Activated T-helper 1 cell treated with anti-CD3 and anti-CD28 coated beads, Interleukin-12 subunit alpha, Interleukin-12 subunit beta, Interleukin-2, Interleukin-4 antibody, amounts not matched to agents 30 ng/mL and 10 ng/mL and 1 ng/mL, durations not matched to agents 14 hours and 24 hours and 36 hours (primary cell): ENCODE measurements at regions not wholly inside any gene's neighbourhood (a gene's known extent, or its start where the extent isn't known, plus 50 kb on each side); places are given as distances from the start of the nearest gene placed in this dataset.

ENCODE experiments used
- DNase-seq: peaks from one replicate; pipeline ENCODE4 v3.0.0; 2021; ENCODE audit warnings: low spot score
- H3K27ac Mint-ChIP-seq: one replicate; pipeline ENCODE4 v1.8.0; 2021; ENCODE audit warnings: mild to moderate bottlenecking, mixed read lengths
- H3K27me3 Mint-ChIP-seq: one replicate; pipeline ENCODE4 v1.8.0; 2022; ENCODE audit warnings: mild to moderate bottlenecking, moderate library complexity, mixed read lengths; ENCODE audit not compliant: insufficient read depth
- H3K36me3 Mint-ChIP-seq: one replicate; pipeline ENCODE4 v1.8.0; 2021; ENCODE audit warnings: low read depth, mixed read lengths
- H3K4me1 Mint-ChIP-seq: one replicate; pipeline ENCODE4 v1.8.0; 2021; ENCODE audit warnings: low read depth, mixed read lengths
- H3K4me3 Mint-ChIP-seq: one replicate; pipeline ENCODE4 v1.8.0; 2021; ENCODE audit warnings: mild to moderate bottlenecking, moderate library complexity, mixed read lengths
- H3K9me3 Mint-ChIP-seq: one replicate; pipeline ENCODE4 v1.8.0; 2021; ENCODE audit warnings: mixed read lengths
- intact Hi-C: fragments of 100-400 bp; cut with micrococcal nuclease; formaldehyde crosslinking; loops from one replicate; pipeline ENCODE4 v1.15.1; 2024

DNA sequence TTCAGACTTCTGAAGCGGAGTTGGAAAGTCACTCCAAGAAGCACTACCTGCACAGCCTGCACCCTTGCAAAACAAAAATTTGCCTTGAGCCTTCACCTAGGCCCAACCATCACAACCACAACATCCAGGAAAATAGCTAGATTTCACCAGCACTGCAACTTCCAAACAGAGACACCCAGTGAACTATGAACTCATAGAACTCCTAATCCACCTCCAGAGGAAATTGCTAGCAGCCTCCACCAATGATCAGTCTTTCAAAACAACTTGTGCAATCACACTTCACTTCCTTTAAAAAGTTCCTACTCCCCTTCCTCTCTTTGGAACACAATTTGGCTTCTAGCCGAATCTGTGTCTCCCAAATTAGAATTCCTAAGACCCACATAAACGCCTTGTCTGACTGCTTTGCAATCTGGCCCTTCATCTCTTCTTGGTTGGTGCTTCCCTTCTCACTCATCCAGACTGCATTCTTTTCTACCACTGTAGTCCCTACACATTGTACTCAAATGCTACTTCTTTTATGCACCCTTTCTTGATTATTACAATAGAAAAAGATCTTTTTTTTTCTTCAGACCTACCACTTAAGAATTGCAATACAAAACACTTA, 489.2 kb upstream of the ARGLU1 start:
- intact Hi-C loops, result no loop called here
- no peak for DNase-seq
- no peak overlapping the region for H3K27ac Mint-ChIP-seq
- H3K27me3 Mint-ChIP-seq, result no peaks in the 10 kb centered on the region
- no peaks in the 10 kb centered on the region for H3K36me3 Mint-ChIP-seq
- no peak overlapping the region for H3K4me3 Mint-ChIP-seq
- H3K4me1 Mint-ChIP-seq, result no peaks in the 10 kb centered on the region
- peaks cover 12% of the 10 kb centered on the region for H3K9me3 Mint-ChIP-seq

DNA sequence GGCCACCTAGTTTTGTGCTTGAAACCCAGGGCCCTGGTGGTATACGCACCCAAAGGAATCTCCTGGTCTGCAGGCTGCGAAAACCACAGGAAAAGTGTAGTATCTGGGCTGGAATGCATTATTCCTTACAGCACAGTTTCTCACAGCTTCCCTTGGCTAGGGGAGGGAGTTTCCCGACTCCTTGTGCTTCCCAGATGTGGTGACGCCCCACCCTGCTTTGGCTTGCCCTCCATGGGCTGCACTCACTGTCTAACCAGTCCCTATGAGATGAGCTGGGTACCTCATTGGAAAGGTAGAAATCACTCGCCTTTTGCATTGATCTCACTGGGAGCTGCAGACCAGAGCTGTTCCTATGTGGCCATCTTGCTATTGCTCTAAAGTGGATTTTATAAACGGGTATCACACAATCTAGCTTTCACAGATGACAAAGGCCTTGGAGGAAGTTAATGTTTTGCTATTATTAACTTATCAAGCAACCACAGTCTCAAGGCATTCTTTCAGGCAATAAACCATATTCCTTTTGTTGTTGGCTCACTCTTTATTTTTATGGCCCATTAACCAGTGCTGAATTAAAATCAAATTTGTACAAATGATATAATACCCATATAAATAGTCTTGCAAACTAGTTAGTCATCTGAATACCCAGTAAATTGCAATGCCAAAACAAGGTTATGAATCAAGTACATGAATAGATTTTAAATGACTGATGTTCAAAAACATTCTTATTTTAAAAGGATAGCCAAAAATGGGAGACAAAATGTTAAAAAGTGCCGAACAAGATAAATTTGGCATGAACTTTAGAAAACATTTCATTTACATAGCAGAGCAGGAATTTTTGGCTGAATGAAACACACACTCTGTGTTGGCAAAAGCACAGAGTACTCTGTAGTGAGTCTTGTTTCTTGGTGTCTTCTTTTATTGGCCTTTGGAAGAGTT, 475.4 kb upstream of the ARGLU1 start:
- DNase-seq, result no peak
- Mint-ChIP-seq H3K4me3 (no peak overlapping the region), H3K27ac (no peak overlapping the region), H3K36me3 (no peaks in the 10 kb centered on the region), H3K27me3 (no peaks in the 10 kb centered on the region), H3K9me3 (peaks cover 10% of the 10 kb centered on the region), H3K4me1 (no peaks in the 10 kb centered on the region)
- intact Hi-C loops, result no loop called here

DNA sequence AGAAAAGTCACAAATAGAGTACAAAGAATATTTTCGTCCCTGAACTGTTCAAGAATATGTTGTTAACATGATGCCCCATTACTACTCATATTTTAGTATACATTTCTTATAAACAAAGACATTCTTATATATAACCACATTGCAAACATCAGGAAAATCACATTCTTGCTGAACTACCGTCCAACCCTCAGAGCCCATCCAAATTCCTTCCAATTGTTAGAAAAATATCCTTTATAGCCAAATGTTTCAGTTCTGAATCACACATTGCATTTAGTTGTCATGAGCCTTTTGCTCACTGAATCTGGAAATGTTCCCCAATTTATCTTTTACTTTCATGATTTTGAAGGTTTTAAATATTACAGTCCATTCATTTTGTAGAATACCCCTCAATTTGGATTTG, 467.8 kb upstream of the ARGLU1 start:
- H3K9me3 Mint-ChIP-seq, result peaks cover 7% of the 10 kb centered on the region
- no peak overlapping the region for H3K27ac Mint-ChIP-seq
- no peaks in the 10 kb centered on the region for H3K27me3 Mint-ChIP-seq
- H3K4me3 Mint-ChIP-seq, result no peak overlapping the region
- H3K36me3 Mint-ChIP-seq, result no peaks in the 10 kb centered on the region
- intact Hi-C loops, result no loop called here
- no peak for DNase-seq
- no peaks in the 10 kb centered on the region for H3K4me1 Mint-ChIP-seq

DNA sequence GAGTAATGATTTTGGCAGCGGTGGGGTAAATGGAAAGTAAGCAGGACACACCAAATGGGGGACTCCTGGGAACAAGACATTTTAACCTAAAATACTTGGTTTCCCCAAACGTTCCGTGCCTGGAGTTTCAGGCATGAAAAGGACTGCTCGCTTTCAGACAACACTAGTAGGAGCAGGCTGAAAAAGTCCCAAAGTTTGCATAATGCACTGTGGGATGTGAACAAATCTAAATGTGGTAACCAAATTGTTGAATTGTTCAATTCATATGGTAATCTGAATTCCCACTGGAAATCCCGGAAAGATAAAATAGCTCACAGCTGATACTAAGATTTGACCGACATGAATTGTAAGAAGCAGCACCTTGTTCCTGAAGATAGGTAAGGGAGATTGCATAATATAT, 467.2 kb upstream of the ARGLU1 start:
- H3K4me1 Mint-ChIP-seq, result no peaks in the 10 kb centered on the region
- H3K27me3 Mint-ChIP-seq, result no peaks in the 10 kb centered on the region
- H3K36me3 Mint-ChIP-seq, result no peaks in the 10 kb centered on the region
- peaks cover 3% of the 10 kb centered on the region for H3K9me3 Mint-ChIP-seq
- H3K27ac Mint-ChIP-seq, result no peak overlapping the region
- intact Hi-C loops, result no loop called here
- DNase-seq, result no peak
- H3K4me3 Mint-ChIP-seq, result no peak overlapping the region

DNA sequence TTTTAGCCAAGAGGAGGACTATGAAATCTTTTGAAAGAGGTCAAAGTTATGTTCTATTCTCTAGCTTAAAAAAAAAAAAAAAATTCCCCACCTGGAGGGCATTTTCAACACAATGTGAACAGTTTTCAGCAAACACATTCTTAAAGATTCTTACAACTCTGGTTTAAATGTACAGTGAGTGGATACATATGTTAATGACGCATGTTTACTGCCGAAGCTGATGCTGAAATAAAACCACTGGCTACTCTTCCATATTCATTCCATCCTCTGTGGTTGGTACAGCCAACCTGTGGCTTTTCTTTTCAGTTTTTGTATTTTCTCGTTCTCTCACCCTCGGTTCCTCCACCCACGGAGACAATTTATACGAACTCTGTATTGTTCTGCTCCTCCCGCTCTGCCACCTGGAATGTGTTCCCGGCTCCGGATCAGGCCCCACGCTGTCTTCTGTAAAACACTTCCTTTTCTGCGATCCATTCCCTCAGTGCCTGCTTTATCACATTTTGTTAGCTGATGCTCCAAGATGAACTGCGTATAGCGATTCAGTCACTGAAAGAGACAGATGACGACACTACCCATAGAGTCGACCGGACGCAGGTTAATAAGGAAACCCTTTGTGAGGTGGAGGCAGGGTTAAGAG, 466.4 kb upstream of the ARGLU1 start:
- H3K27ac Mint-ChIP-seq, result no peak overlapping the region
- no peaks in the 10 kb centered on the region for H3K36me3 Mint-ChIP-seq
- no peaks in the 10 kb centered on the region for H3K27me3 Mint-ChIP-seq
- H3K4me1 Mint-ChIP-seq, result no peaks in the 10 kb centered on the region
- no peak overlapping the region for H3K4me3 Mint-ChIP-seq
- no peak for DNase-seq
- H3K9me3 Mint-ChIP-seq, result peaks cover 3% of the 10 kb centered on the region
- intact Hi-C loops, result no loop called here

GRCh38 chr13:107031716-107032115, 463.8 kb upstream of the ARGLU1 start:
- Mint-ChIP-seq H3K4me3 (no peak overlapping the region), H3K27me3 (no peaks in the 10 kb centered on the region), H3K4me1 (no peaks in the 10 kb centered on the region), H3K36me3 (no peaks in the 10 kb centered on the region), H3K9me3 (peaks cover 3% of the 10 kb centered on the region), H3K27ac (no peak overlapping the region)
- DNase-seq, result no peak
- intact Hi-C loops, result no loop called here

- Mint-ChIP-seq H3K36me3 (no peaks in the 10 kb centered on the region), H3K4me1 (no peaks in the 10 kb centered on the region), H3K27ac (no peak overlapping the region), H3K27me3 (no peaks in the 10 kb centered on the region), H3K4me3 (no peak overlapping the region), H3K9me3 (peaks cover 6% of the 10 kb centered on the region)
- intact Hi-C loops, result loop anchor here (10.0 kb wide), 1 partner anchor 1924 kb away; no protein-coding TSS in a partner anchor
- DNase-seq, result no peak
Observed at GRCh38 chr13:107028751-107029150, 460.8 kb upstream of the ARGLU1 start.

- Mint-ChIP-seq H3K27ac (no peak overlapping the region), H3K4me1 (no peaks in the 10 kb centered on the region), H3K9me3 (peaks cover 6% of the 10 kb centered on the region), H3K4me3 (no peak overlapping the region), H3K27me3 (no peaks in the 10 kb centered on the region), H3K36me3 (no peaks in the 10 kb centered on the region)
- intact Hi-C loops, result loop anchor here (10.0 kb wide), 1 partner anchor 1921 kb away; no protein-coding TSS in a partner anchor
- no peak for DNase-seq
Observed at GRCh38 chr13:107025991-107026390, 458.1 kb upstream of the ARGLU1 start.

GRCh38 chr13:107023335-107023734, 455.4 kb upstream of the ARGLU1 start:
- Mint-ChIP-seq H3K27ac (no peak overlapping the region), H3K9me3 (peaks cover 6% of the 10 kb centered on the region), H3K36me3 (no peaks in the 10 kb centered on the region), H3K27me3 (no peaks in the 10 kb centered on the region), H3K4me3 (no peak overlapping the region), H3K4me1 (no peaks in the 10 kb centered on the region)
- no peak for DNase-seq
- intact Hi-C loops, result loop anchor here (10.0 kb wide), 1 partner anchor 1919 kb away; no protein-coding TSS in a partner anchor

GRCh38 chr13:107020393-107020792, 452.5 kb upstream of the ARGLU1 start:
- Mint-ChIP-seq H3K9me3 (peaks cover 9% of the 10 kb centered on the region), H3K36me3 (no peaks in the 10 kb centered on the region), H3K4me3 (no peak overlapping the region), H3K27me3 (no peaks in the 10 kb centered on the region), H3K27ac (no peak overlapping the region), H3K4me1 (no peaks in the 10 kb centered on the region)
- no peak for DNase-seq
- intact Hi-C loops, result loop anchor here (10.0 kb wide), 1 partner anchor 1916 kb away; no protein-coding TSS in a partner anchor

DNA sequence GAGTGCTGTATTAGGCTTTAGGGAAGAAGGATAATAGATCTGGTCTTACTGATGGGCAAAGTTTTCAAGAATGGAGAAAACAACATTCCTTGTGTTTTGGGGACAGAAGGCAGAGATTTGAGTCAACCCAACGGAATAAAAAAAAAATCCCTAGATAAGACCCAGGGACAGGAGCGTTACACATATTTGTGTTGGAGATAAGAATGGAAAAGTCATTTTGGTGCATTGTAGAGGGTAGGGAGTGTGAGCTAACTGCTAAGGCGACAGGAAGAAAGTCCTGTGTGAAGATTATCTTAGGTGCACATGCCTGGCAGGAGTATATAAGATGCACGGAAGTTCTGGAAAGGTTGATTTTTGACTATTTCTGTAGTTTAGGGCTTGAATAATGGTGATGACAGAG, 450.3 kb upstream of the ARGLU1 start:
- Mint-ChIP-seq H3K27me3 (no peaks in the 10 kb centered on the region), H3K4me3 (no peak overlapping the region), H3K4me1 (no peaks in the 10 kb centered on the region), H3K27ac (no peak overlapping the region), H3K36me3 (no peaks in the 10 kb centered on the region), H3K9me3 (peaks cover 3% of the 10 kb centered on the region)
- intact Hi-C loops, result no loop called here
- DNase-seq, result no peak

GRCh38 chr13:107006661-107007060, 438.7 kb upstream of the ARGLU1 start:
- DNase-seq, result no peak
- H3K4me1 Mint-ChIP-seq, result no peaks in the 10 kb centered on the region
- intact Hi-C loops, result no loop called here
- H3K27ac Mint-ChIP-seq, result no peak overlapping the region
- no peaks in the 10 kb centered on the region for H3K9me3 Mint-ChIP-seq
- no peaks in the 10 kb centered on the region for H3K27me3 Mint-ChIP-seq
- H3K4me3 Mint-ChIP-seq, result no peak overlapping the region
- no peaks in the 10 kb centered on the region for H3K36me3 Mint-ChIP-seq

DNA sequence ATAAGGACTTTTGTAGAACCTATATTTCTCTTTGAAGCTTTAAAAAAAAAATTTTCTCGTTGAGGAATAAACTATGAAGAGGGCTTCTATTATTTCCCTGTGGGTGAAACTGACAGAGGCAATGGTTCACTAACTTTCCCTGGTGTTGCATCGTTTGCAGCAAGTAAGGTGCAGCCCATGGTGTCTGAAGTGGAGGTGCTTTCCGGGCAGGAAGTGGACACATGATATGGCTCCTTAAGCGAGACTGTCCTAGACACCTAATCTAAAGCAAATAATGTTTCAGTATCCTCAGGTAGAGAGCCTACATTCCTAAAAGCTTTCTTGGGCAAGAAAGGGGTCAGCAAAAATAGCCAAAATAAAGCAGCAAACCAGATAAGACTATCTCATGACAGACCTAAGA, 437.6 kb upstream of the ARGLU1 start:
- H3K4me1 Mint-ChIP-seq, result no peaks in the 10 kb centered on the region
- H3K27me3 Mint-ChIP-seq, result no peaks in the 10 kb centered on the region
- H3K4me3 Mint-ChIP-seq, result no peak overlapping the region
- no peaks in the 10 kb centered on the region for H3K36me3 Mint-ChIP-seq
- H3K9me3 Mint-ChIP-seq, result no peaks in the 10 kb centered on the region
- DNase-seq, result no peak
- no peak overlapping the region for H3K27ac Mint-ChIP-seq
- intact Hi-C loops, result no loop called here
